ENCODE measurements at regions not wholly inside any gene's neighbourhood (a gene's known extent, or its start where the extent isn't known, plus 50 kb on each side); places are given as distances from the start of the nearest gene placed in this dataset.

DNA sequence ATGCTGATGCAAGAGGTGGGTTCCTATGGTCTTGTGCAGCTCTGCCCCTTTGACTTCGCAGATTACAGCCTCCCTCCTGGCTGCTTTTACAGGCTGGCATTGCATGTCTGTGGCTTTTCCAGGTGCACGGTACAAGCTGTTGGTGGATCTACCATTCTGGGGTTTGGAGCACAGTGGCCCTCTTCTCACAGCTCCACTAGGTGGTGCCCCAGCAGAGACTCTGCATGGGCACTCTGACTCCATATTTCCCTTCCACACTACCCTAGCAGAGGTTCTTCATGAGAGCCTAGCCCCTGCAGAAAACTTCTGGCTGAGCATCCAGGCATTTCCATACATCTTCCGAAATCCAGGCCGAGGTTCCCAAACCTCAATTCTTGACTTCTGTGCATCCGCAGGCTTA lies 989.0 kb downstream of the PLA2G4A start:
- H3K9me3 Mint-ChIP-seq, result peaks cover 21% of the 10 kb centered on the region

DNA sequence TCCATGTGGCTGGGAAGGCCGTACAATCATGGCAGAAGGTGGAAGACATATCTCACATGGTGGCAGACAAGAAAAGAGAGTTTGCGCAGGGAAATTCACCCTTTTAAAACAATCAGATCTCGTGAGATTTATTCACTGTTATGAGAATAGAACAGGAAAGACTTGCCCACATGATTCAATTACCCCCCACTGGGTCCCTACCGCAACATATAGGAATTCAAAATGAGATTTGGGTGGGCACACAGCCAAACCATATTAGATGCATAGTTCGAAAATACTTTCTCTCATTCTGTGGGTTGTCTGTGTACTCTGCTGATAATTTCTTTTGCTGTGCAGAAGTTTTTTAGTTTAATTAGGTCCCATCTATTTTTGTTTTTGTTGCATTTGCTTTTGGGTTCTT lies 990.3 kb downstream of the PLA2G4A start:
- Histone ChIP-seq H3K36me3 (ENCODE audit: insufficient read depth, low read length) (no peaks in the 10 kb centered on the region), H3K27ac (ENCODE audit: low read depth in 1 of 2, low read length in 2 of 2) (no peak overlapping the region), H3K4me3 (ENCODE audit: low read length) (no peak overlapping the region), H3K9me3 (ENCODE audit: control insufficient read depth in 1 of 2, insufficient read depth in 1 of 2, low read length in 2 of 2) (peaks cover 0 to 8% of the 10 kb centered on the region in 2 experiments), H3K4me1 (ENCODE audit: insufficient read depth, low read length) (no peaks in the 10 kb centered on the region), H3K27me3 (ENCODE audit: control insufficient read depth in 1 of 2, insufficient read depth in 2 of 2, low read length in 2 of 2) (no peaks in the 10 kb centered on the region)
- H3K4me3 Mint-ChIP-seq, result no peak overlapping the region
- intact Hi-C loops (cut with DNase I, micrococcal nuclease), result no loop called here
- TF ChIP-seq, protein P1, sequence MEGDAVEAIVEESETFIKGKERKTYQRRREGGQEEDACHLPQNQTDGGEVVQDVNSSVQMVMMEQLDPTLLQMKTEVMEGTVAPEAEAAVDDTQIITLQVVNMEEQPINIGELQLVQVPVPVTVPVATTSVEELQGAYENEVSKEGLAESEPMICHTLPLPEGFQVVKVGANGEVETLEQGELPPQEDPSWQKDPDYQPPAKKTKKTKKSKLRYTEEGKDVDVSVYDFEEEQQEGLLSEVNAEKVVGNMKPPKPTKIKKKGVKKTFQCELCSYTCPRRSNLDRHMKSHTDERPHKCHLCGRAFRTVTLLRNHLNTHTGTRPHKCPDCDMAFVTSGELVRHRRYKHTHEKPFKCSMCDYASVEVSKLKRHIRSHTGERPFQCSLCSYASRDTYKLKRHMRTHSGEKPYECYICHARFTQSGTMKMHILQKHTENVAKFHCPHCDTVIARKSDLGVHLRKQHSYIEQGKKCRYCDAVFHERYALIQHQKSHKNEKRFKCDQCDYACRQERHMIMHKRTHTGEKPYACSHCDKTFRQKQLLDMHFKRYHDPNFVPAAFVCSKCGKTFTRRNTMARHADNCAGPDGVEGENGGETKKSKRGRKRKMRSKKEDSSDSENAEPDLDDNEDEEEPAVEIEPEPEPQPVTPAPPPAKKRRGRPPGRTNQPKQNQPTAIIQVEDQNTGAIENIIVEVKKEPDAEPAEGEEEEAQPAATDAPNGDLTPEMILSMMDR (IDR thresholded peaks at IDR 0.05), result no peak
- no peak overlapping the region for H3K27ac Mint-ChIP-seq
- POLR2A ChIA-PET, result no interaction called here
- CTCF ChIA-PET, result no interaction called here
- no peaks in the 10 kb centered on the region for H3K4me1 Mint-ChIP-seq (ENCODE audit: low read depth)
- no peaks in the 10 kb centered on the region for H3K27me3 Mint-ChIP-seq
- no peaks in the 10 kb centered on the region for H3K36me3 Mint-ChIP-seq (ENCODE audit: low read depth)
- H3K9me3 Mint-ChIP-seq, result peaks cover 21% of the 10 kb centered on the region
- DNase-seq, result no peak
- ATAC-seq (ENCODE audit: poor library complexity), result no peak

More for the DNA sequence above, 989.0 kb downstream of the PLA2G4A start:
- TF ChIP-seq, protein P1 (IDR thresholded peaks at IDR 0.05), result no peak
- Histone ChIP-seq H3K36me3 (ENCODE audit: insufficient read depth, low read length) (no peaks in the 10 kb centered on the region), H3K9me3 (ENCODE audit: control insufficient read depth in 1 of 2, insufficient read depth in 1 of 2, low read length in 2 of 2) (peaks cover 0 to 8% of the 10 kb centered on the region in 2 experiments), H3K4me1 (ENCODE audit: insufficient read depth, low read length) (no peaks in the 10 kb centered on the region), H3K27me3 (ENCODE audit: control insufficient read depth in 1 of 2, insufficient read depth in 2 of 2, low read length in 2 of 2) (no peaks in the 10 kb centered on the region), H3K27ac (ENCODE audit: low read depth in 1 of 2, low read length in 2 of 2) (no peak overlapping the region), H3K4me3 (ENCODE audit: low read length) (no peak overlapping the region)
- DNase-seq (no peak), ATAC-seq (ENCODE audit: poor library complexity) (no peak)
- POLR2A ChIA-PET, result no interaction called here
- no peak overlapping the region for H3K27ac Mint-ChIP-seq
- intact Hi-C loops (cut with DNase I, micrococcal nuclease), result no loop called here
- CTCF ChIA-PET, result no interaction called here
- no peaks in the 10 kb centered on the region for H3K27me3 Mint-ChIP-seq
- H3K4me1 Mint-ChIP-seq (ENCODE audit: low read depth), result no peaks in the 10 kb centered on the region
- H3K36me3 Mint-ChIP-seq (ENCODE audit: low read depth), result no peaks in the 10 kb centered on the region
- no peak overlapping the region for H3K4me3 Mint-ChIP-seq

- H3K36me3 Mint-ChIP-seq (ENCODE audit: low read depth), result no peaks in the 10 kb centered on the region
- ChIA-PET POLR2A (no interaction called here), CTCF (no interaction called here)
- Histone ChIP-seq H3K27me3 (ENCODE audit: control insufficient read depth in 1 of 2, insufficient read depth in 2 of 2, low read length in 2 of 2) (no peaks in the 10 kb centered on the region), H3K27ac (ENCODE audit: low read depth in 1 of 2, low read length in 2 of 2) (no peak overlapping the region), H3K4me1 (ENCODE audit: insufficient read depth, low read length) (no peaks in the 10 kb centered on the region), H3K4me3 (ENCODE audit: low read length) (no peak overlapping the region), H3K36me3 (ENCODE audit: insufficient read depth, low read length) (no peaks in the 10 kb centered on the region), H3K9me3 (ENCODE audit: control insufficient read depth in 1 of 2, insufficient read depth in 1 of 2, low read length in 2 of 2) (peaks cover 0 to 5% of the 10 kb centered on the region in 2 experiments)
- DNase-seq, result no peak
- no peak for ATAC-seq (ENCODE audit: poor library complexity)
- TF ChIP-seq, protein P1 (IDR thresholded peaks at IDR 0.05), result no peak
- no peaks in the 10 kb centered on the region for H3K27me3 Mint-ChIP-seq
- no peak overlapping the region for H3K27ac Mint-ChIP-seq
- no peak overlapping the region for H3K4me3 Mint-ChIP-seq
- peaks cover 7% of the 10 kb centered on the region for H3K9me3 Mint-ChIP-seq
- intact Hi-C loops (cut with DNase I, micrococcal nuclease), result no loop called here
- no peaks in the 10 kb centered on the region for H3K4me1 Mint-ChIP-seq (ENCODE audit: low read depth)
Measured at GRCh38 chr1:187836557-187836956, 1007.8 kb downstream of the PLA2G4A start.
